Upper lobe of right lung (tissue), 1 donor: ENCODE measurements at regions not wholly inside any gene's neighbourhood (a gene's known extent, or its start where the extent isn't known, plus 50 kb on each side); places are given as distances from the start of the nearest gene placed in this dataset.
A peak's percentile ranks its signal among the peaks of the same experiment; 100 is the strongest.

Experiments
- ATAC-seq: fragments of 200-7000 bp; cut with Tn5 transposase; one replicate; pipeline ENCODE4 v1.9.1; 2020; ENCODE audit warnings: mild to moderate bottlenecking, moderate library complexity
- DNase-seq: peaks from one replicate; pipeline ENCODE4 v3.0.0-alpha.2; 2020
- H3K27ac ChIP-seq: fragments of 200-600 bp; one replicate; pipeline ENCODE4 v1.8.0; 2022
- H3K27me3 ChIP-seq: fragments of 200-600 bp; one replicate; pipeline ENCODE4 v1.8.0; 2022; ENCODE audit warnings: mild to moderate bottlenecking
- H3K36me3 ChIP-seq: fragments of 200-600 bp; one replicate; pipeline ENCODE4 v1.8.0; 2022
- H3K4me1 ChIP-seq: fragments of 200-600 bp; one replicate; pipeline ENCODE4 v1.8.0; 2022
- H3K4me3 ChIP-seq: fragments of 200-600 bp; one replicate; pipeline ENCODE4 v1.8.0; 2022; ENCODE audit warnings: mild to moderate bottlenecking
- H3K9me3 ChIP-seq: fragments of 200-600 bp; one replicate; pipeline ENCODE4 v1.8.0; 2022
- intact Hi-C: fragments of 100-400 bp; cut with DNase I; formaldehyde crosslinking; loops from one replicate; pipeline ENCODE4 v1.11.0; 2022
- TF ChIP-seq, protein P1 (sequence below): fragments of 200-600 bp; IDR thresholded peaks from one replicate; pipeline ENCODE4 v1.8.0; 2022; ENCODE audit warnings: antibody characterized with exemption
- donor health status: DM: no; HTN: yes; CAD: no; lungs with severe emphysema.

DNA sequence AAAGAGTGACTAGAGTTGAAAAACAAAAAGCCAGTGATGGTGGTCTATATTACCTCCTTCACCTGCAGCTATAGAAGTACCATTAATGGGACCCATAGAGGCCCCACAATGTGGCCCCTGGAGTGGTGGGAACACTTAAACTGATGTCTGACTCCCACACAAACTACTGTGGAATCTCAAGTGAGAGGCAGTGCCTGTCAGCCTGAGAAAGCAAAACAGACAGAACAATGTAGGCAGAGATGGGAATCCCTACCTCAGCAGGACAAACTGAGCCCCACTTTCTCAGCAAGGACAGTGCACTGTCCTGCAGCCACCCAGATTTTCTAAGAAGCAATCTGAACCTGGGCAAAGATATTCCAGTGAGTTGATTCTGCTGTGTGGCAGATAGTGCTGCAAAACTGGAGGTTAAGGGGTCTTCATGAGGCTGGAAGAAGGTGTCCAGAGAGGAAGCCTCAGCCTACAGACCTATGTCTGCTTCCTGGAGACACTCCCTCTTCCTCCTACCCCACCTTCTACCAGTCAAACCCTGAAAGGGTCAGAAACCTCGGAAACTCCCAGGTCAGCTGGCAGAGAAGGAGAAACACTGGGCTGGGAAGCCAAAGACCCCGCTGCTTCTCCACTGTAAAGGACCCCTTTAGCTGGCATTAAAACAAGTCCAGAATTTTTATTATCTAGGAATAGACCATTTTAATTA is 228.7 kb downstream of the C1orf94 start:
- Histone ChIP-seq H3K27me3 (no peaks in the 10 kb centered on the region), H3K4me3 (no peak overlapping the region), H3K36me3 (no peaks in the 10 kb centered on the region), H3K9me3 (no peaks in the 10 kb centered on the region), H3K4me1 (peaks cover 29% of the 10 kb centered on the region), H3K27ac (no peak overlapping the region)
- intact Hi-C loops, result no loop called here
- no peak for ATAC-seq
- DNase-seq, result no peak
- TF ChIP-seq, protein P1, sequence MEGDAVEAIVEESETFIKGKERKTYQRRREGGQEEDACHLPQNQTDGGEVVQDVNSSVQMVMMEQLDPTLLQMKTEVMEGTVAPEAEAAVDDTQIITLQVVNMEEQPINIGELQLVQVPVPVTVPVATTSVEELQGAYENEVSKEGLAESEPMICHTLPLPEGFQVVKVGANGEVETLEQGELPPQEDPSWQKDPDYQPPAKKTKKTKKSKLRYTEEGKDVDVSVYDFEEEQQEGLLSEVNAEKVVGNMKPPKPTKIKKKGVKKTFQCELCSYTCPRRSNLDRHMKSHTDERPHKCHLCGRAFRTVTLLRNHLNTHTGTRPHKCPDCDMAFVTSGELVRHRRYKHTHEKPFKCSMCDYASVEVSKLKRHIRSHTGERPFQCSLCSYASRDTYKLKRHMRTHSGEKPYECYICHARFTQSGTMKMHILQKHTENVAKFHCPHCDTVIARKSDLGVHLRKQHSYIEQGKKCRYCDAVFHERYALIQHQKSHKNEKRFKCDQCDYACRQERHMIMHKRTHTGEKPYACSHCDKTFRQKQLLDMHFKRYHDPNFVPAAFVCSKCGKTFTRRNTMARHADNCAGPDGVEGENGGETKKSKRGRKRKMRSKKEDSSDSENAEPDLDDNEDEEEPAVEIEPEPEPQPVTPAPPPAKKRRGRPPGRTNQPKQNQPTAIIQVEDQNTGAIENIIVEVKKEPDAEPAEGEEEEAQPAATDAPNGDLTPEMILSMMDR, result no peak

DNA sequence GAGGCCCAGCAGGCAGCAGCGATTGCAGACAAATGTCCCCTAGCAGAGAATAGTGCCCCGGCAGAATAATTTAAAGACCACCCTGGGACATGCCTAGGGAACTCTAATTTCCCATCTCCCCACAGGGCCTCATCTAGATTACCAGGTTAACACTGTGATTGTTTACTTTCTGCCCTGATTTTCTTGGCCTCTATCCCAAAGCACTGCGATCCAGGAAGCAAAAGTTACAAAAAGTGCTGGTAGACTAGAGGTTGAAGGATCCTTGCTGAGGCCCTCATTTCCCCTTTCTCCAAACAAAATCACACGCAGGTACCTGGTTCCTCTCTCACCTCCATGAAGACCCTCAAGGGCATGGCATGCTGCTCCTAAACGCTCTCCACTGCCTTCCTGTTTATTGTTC is 229.7 kb downstream of the C1orf94 start:
- DNase-seq (no peak), ATAC-seq (peak; percentile 66)
- no peaks in the 10 kb centered on the region for H3K9me3 ChIP-seq

DNA sequence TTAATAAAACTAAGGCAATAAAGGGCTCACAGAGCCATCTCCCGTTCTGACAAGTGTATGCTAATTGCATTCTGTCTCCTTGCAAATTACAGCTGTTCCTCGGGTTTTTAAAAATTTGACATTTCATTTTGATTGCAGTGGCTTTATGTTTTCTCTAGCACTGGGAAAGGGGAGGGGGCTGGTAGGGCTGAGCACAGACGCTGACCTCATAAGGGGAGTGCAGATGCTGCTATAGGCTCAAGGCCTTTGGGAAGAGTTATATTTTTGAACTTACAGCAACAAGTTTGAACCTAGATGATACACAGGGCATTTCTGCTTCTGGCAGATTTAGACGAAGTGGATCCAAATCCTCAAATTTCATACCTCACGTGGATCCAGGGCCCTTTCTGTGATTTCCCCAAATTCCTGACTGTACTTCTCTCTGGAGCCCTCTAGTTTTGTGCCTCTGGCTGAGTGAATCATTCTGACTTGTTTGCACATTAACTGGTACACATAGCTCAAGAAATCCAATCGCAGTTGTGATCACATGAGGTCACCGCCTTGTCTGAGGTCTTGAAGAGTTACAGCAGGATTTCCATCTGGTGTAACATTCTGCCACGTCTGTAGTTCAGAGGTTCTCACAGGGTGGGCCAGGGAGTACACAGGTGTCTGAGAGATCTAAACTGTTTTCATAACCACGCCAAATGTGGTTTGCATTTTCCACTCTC is 230.3 kb downstream of the C1orf94 start:
- no peak overlapping the region for H3K4me3 ChIP-seq
- intact Hi-C loops, result no loop called here
- H3K9me3 ChIP-seq, result no peaks in the 10 kb centered on the region
- no peak for DNase-seq
- no peaks in the 10 kb centered on the region for H3K36me3 ChIP-seq
- H3K27me3 ChIP-seq, result no peaks in the 10 kb centered on the region
- TF ChIP-seq, protein P1, result no peak
- ATAC-seq, result peak; percentile 65
- H3K4me1 ChIP-seq, result peaks cover 29% of the 10 kb centered on the region
- peak overlapping the region; percentile 66 for H3K27ac ChIP-seq

More for the DNA sequence above, 229.7 kb downstream of the C1orf94 start:
- peak overlapping the region; percentile 66 for H3K27ac ChIP-seq
- H3K4me1 ChIP-seq, result peaks cover 29% of the 10 kb centered on the region
- intact Hi-C loops, result no loop called here
- H3K4me3 ChIP-seq, result no peak overlapping the region
- no peaks in the 10 kb centered on the region for H3K36me3 ChIP-seq
- no peaks in the 10 kb centered on the region for H3K27me3 ChIP-seq
- TF ChIP-seq, protein P1, result no peak

DNA sequence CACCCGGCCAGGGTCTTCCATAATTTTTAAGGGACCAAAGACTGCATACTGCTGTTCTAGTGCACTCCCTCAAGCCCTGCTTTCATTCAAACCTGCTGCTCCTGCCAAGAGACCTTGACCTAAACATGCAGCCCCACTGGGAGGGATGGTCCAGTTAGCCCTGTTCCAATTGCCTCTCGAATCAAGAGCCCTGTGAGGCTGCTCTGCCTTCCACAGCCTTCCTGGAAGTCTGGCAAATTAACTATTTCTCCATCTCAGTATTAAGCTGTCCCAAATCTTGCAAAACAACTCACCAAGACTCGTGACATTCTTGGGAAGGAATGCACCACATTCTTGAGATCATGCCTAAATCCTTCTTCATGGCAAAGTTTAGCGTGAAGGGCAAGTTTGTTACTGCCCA is 231.3 kb downstream of the C1orf94 start:
- DNase-seq, result no peak
- Histone ChIP-seq H3K27me3 (no peaks in the 10 kb centered on the region), H3K4me3 (no peak overlapping the region), H3K4me1 (peaks cover 29% of the 10 kb centered on the region), H3K27ac (peak overlapping the region; percentile 17), H3K36me3 (no peaks in the 10 kb centered on the region), H3K9me3 (no peaks in the 10 kb centered on the region)
- TF ChIP-seq, protein P1, result no peak
- intact Hi-C loops, result no loop called here
- peak; percentile 65 for ATAC-seq

DNA sequence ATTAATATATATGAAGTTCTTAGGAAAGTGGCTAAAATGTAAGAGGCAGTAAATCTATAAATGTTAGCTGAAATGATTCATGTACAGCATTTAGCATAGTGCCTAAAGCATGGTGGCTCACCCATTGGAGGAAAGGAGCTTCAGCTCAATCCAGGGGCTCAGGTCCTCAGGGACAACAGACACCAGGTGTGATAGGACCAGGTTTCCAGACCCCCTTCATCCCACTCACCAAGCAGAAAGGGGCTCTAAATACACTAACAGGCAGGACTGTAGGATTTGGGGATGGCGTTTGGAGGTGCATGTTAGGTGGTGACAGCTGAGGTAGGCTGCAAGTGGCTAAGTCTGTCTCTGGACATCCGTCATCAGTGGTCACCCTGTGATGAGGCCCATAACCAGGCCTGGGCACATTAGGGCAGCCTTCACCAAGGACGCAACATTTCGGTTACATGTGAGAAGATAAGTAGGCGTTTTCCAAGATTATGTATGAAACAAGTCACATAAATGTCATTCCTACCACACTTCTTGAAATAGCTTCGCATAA is 233.1 kb downstream of the C1orf94 start:
- intact Hi-C loops, result no loop called here
- no peaks in the 10 kb centered on the region for H3K9me3 ChIP-seq
- H3K27ac ChIP-seq, result no peak overlapping the region
- H3K4me1 ChIP-seq, result peaks cover 29% of the 10 kb centered on the region
- H3K27me3 ChIP-seq, result no peaks in the 10 kb centered on the region
- H3K36me3 ChIP-seq, result no peaks in the 10 kb centered on the region
- TF ChIP-seq, protein P1, result no peak
- no peak for DNase-seq
- no peak for ATAC-seq
- H3K4me3 ChIP-seq, result no peak overlapping the region
